ENCODE measurements at regions not wholly inside any gene's neighbourhood (a gene's known extent, or its start where the extent isn't known, plus 50 kb on each side); places are given as distances from the start of the nearest gene placed in this dataset.
"Not testable (repeated sequence)": the region's sequence is repeated elsewhere in the genome, so short reads cannot be mapped to it uniquely, and the experiment has no call there.

DNA sequence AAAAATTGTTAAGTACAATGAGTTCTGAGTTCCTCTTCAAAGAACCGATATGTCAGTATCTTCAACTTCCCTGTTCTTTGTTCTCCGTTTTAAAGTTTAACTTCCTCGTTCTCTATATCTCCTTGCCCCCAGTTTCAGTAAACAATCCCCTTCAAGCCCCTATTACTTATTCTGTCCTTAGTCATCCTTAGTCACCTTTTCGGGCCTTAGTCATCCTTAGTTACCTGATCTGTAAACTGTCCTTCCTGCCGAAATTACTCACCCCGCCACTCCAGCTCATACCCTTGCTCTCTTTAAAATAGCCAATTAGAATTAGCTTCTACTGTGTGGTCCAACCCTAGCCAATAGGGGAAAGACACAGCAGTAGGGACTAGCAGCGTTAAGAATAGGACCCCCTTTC lies 1165.6 kb downstream of the NSUN3 start:
- DNase-seq (ENCODE audit: low read depth in 4 of 4, low spot score in 1 of 4), result no peak

DNA sequence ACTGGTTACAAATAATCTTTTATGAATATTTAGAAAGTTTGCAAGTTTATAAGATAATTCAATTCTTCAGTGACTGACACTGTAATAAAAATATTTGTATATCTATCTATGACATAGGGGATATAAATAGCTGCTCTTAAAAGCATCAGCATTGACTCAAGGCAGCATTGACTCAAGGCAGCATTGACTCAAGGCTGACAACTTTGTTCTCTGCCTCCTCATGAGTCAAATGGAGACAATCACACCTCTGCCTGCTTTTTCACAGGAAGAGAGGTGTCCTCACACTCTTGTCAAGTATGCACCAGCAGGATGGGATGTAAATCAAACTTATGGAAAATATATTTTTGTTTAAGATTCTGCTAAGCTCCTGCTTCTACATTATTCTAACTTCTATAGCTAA lies 1173.1 kb downstream of the NSUN3 start:
- no peak for DNase-seq (ENCODE audit: low read depth in 4 of 4, low spot score in 1 of 4)

DNA sequence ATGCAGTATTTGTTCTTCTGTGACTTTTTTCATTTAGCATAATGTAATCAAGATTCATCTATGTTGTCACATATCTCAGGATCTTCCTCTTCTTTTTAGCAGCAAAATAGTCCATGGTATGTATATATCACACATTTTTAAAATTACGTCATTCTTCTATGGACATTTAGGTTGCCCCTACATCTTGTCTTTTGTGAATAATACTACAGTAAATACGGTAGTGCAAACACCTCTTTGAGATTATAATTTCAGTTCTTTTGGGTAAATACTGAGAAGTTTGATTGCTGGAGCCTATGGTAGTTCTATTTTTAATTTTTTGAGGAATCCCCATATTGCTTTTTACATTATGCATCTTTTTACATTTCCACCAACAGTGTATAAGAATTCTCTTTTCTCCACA lies 1174.9 kb downstream of the NSUN3 start:
- DNase-seq (ENCODE audit: low read depth in 4 of 4, low spot score in 1 of 4), result no peak

DNA sequence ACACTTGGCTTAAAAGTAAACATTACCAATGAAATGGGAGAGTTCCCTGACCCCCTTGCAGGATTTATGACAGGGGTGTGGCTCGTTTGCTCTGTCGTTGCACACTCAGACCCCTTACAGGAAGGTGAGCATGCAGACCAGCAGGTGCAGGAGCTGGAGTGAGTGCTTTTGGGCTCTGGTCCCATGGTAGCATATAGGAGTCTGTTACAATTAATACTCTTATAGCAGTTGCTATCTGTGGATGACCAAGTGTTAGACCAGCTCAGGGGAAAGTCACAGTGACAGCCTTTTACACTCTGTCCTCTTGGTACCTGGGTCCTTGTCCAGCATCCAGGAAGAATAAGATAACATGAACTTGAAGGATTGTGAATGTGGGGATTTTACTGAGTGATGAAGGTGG lies 1177.5 kb downstream of the NSUN3 start:
- no peak for DNase-seq (ENCODE audit: low read depth in 4 of 4, low spot score in 1 of 4)

DNA sequence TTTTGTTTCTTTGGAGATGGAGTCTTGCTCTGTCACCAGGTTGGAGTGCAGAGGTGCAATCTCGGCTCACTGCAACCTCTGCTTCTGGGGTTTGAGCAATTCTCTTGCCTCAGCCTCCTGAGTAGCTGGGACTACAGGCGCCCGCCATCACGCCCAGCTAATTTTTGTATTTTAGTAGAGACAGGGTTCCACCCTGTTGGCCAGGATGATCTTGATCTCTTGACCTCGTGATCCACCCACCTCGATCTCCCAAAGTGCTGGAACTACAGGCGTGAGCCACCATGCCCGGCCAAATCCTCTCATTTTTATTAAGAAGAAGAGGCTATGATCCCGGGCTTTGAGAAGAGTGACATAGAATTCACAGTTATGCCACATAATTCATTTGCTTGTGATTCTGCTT lies 1178.4 kb downstream of the NSUN3 start:
- not testable (repeated sequence) for DNase-seq (ENCODE audit: low read depth in 4 of 4, low spot score in 1 of 4)

DNA sequence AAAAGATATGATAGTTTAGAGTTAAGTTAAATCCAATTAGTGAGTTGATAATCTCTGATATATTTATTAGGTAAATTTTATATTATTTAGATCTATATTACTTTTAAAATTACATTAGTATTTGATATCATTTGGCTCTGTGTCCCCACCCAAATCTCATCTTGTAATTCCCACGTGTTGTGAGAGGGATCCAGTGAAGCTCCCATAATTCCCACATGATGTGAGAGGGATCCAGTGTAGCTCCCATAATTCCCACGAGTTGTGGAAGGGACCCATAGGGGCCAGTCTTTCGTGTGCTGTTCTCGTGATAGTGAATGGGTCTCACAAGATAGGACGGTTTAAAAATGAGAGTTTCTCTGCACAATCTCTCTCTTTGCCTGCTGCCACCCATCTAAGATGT lies 1183.6 kb downstream of the NSUN3 start:
- DNase-seq (ENCODE audit: low read depth in 4 of 4, low spot score in 1 of 4), result no peak

DNA sequence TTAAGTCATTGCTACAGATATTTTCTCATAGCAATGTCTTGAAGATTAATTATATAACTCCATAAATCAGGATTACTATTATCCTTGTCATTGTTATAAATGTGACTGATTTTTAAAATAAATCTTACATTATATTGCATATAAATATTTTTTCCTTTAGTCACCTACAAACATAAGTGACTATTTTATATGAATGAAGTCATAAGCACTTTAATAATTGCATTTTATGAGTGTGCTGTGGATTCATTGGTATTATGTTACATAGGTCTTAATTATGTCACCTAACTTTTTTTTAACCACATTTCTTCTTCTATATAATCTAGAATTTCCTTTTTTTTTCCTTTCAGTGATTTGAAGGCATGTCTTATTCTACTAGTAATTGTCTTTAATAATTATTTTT lies 1191.2 kb downstream of the NSUN3 start:
- DNase-seq (ENCODE audit: low read depth in 4 of 4, low spot score in 1 of 4), result no peak

DNA sequence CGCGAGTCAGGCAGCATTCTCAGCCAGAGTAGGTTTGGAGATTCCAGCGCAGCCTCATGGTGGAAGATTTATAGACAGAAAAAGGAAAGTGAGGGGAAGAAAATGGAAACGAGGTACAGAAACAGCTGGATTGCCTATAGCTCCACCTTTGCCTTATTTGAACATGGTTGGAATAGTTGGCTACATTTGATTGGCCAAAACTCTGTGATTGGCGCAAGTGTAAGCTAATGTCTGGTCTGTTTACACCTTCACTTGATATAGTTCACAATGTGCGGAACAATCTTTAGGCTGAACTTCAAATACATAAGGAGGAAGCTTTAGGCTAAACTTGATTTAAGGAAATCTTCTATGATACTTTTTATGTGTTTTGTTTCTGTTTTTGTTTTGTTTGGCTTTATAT lies 1191.9 kb downstream of the NSUN3 start:
- no peak for DNase-seq (ENCODE audit: low read depth in 4 of 4, low spot score in 1 of 4)

DNA sequence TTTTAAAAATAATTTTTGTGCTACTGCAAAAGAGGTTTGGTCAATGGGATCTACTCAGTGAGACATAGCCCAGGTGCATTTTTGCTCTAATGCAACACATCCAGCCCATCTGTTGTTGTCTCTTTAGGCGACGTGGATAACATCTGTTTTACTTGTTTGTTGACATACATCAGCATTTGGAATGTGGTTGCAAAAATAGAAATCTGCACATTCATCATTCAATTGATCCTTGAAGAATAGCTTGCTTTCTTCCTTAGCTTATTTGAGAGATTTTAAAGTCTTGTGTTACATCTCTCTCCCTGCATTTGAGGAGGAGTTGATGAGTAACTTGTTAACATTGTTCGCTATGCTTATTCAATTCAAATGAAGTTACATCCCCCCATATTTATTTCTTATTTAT lies 1202.3 kb downstream of the NSUN3 start:
- DNase-seq (ENCODE audit: low read depth in 4 of 4, low spot score in 1 of 4), result no peak

DNA sequence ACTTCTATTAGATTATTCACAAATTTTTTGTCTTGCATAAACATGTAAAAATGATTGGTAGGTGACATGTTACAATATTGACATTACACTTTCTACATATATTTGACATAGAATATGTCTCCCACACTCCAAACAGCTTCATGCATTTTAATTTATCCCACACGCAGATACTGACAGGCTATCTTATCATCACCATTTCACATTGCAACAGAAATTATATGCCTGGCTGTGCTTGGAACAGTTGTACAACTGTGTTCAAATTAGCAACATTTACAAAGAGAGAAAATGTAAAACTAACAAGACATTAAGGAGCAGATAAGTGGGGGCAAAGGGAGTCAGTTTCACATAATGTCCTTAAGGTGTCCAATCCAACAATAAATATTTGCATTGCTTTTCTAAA lies 1208.5 kb downstream of the NSUN3 start:
- no peak for DNase-seq (ENCODE audit: low read depth in 4 of 4, low spot score in 1 of 4)

DNA sequence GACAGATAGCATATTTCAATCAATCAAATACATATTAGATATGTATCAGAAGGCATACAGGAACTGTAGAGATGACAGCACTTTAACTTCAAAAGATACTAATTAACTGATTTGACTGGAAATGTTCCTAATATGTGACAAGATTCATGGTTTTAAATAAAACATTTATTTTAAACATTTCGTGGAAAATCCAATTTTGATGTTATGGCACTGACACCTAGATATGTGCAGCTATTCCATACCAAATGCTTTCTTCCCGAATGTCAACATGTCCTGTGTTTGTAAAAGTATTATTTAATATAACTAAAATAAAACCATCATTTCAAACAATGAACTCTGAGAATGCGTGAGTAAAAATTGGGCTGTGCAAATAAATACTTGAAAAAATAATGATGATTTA lies 1209.3 kb downstream of the NSUN3 start:
- no peak for DNase-seq (ENCODE audit: low read depth in 4 of 4, low spot score in 1 of 4)

DNA sequence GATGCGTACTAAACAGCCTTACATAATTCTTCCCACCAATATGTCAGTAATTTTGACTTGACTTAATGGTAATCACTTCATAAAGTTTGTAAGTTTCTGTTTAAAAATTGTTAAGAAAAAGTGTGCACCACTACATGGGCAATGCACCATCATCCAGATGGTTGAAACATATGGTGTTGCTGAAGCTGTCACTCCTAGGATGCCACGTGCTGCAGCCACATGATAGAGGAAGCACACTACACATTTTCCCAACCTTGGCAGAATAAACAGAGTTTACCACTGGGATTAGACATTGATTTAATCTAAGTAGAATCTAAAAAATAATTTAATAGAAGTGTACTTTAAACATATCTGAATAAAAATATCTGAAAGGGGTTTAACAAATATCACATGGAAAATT lies 1209.9 kb downstream of the NSUN3 start:
- DNase-seq (ENCODE audit: low read depth in 4 of 4, low spot score in 1 of 4), result no peak

DNA sequence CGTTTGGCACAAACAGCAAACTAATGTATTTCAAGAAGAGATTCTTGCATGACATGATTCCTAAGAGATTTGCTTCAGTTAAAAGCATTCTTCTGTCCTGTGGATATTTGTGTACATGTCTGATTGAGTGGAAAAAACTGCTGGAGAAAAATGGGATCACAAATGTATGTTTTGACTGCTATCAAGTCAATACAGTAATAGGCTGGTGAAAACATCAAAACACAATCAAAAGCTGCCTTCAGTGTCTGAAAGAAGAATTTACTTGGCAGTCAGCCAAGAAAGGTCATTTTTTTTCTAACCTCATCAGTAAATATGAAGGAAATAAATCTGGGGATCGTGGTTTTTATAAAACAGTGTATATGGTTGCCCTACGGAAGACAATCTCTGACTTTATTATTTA lies 1214.8 kb downstream of the NSUN3 start:
- no peak for DNase-seq (ENCODE audit: low read depth in 4 of 4, low spot score in 1 of 4)

DNA sequence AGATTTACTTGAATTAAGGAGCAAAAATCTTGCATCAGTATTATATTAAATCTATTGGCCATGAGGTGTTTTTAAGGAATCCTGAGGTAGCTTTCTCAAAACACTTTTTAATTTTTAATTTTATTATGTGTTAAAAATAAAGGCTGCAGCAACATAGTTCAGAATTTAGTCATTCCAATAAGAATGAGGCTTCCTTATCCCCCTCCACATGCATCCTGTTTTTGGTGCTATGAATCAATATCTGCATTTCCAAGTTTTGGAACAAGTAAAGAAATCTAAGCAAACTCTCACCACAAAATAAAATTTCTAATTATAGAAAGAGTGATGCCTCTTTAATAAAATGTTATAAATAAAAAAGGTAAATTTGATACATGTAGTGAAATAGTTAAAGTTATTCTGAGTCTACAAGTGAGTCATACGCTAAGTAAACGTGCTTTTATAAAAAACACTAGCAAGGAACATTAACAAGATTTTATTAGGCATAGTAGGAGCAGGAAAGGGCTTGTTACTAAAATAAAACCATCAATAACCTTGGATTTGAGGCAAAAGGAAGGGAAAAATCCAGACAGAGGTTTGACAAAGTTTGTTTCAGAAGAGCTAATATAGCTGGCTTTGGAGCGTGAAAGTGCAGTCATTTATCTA lies 1218.0 kb downstream of the NSUN3 start:
- no peak for DNase-seq (ENCODE audit: low read depth in 4 of 4, low spot score in 1 of 4)

DNA sequence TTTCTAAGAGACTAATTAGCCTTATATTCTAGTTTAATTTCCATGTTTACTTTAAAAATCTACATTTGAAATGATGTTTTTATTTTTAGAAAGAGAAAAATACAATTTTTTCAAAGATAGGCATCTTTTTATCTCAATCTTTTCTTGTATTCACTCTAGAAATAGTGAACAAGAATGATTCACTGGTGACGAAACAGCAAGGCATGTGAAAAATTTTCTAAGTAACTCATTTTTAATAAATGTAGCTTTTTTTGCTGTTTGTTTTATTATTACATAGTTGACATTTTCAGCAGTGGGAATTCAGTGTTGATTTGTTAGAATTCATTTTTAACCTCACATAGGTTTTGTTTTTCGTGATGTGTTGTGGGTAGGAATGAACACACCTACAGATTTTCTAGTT lies 1226.4 kb downstream of the NSUN3 start:
- DNase-seq (ENCODE audit: low read depth in 4 of 4, low spot score in 1 of 4), result no peak

DNA sequence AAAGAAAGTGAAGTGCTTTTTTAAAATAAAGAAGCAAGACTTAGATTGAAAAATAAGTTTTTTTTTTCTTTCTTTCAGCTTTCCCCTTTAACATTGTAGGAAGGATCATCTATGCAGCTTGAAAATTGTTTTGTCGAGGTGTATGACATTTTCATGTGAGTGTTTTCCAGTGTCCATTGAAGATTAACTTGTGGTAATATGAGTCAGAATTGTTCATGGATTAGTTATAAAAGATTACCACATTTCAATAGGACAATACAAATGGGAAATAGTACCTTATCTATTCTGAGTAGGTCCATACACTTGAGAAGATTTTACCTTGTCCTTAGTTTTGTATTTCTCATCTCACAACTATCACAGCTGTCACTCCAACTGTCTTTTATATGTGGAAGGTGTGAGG lies 1234.7 kb downstream of the NSUN3 start:
- DNase-seq (ENCODE audit: low read depth in 4 of 4, low spot score in 1 of 4), result no peak

DNA sequence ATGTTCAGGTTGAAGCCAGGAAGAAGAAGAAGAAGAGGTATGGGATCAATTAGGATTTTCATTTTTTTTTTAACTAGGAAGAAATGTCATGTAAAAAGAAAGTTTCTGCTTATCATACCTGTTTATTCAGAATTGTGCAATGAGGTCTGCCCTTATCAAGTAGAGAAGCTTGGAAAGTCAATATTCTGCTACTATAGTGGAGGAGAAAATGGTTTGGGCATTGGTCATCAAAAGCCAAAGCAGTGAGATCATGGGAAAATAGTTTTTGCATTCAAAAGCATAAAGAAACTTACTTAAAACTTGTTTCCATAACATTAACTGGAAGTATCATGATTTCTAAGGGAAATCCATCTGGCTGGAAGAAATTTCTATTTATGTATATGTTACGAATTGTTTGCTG lies 1239.2 kb downstream of the NSUN3 start:
- no peak for DNase-seq (ENCODE audit: low read depth in 4 of 4, low spot score in 1 of 4)

DNA sequence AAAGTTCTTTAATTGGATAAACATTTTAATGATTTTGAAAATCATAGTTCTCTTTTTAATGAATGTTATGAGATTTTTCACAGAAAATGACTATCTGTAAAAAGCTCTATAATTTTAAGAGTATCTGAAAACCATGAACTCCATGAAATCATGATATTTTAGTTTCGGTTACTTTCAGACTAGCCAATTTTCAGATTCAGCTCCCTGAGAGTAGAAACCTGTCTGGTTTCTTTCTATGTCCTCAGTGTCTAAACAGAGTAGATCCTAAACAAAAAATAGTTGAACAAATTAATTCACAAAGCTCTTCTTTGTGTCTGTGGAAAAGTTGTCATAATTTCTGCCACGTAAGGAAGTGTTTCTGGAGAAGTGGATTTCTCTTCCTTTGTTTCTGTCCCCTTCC lies 1247.7 kb downstream of the NSUN3 start:
- no peak for DNase-seq (ENCODE audit: low read depth in 4 of 4, low spot score in 1 of 4)

DNA sequence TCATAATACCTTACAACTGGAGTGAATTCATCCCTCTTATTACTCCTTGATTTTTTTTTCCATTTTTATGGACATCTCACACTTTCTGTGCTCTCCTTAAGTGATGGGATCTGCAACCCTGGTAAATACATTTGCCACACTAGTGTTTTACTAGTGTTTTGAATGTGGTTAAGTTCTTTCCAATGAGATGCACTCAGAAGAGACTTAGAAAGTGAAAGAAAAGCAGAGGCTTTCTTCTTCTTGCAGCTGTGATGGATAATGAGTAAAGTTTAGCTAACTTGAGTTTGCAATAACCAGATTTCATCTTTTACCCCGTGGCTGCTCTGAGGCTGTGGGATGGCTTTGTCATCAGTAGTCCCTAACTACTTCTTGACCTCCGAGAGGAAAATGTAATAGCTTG lies 1248.4 kb downstream of the NSUN3 start:
- DNase-seq (ENCODE audit: low read depth in 4 of 4, low spot score in 1 of 4), result no peak

DNA sequence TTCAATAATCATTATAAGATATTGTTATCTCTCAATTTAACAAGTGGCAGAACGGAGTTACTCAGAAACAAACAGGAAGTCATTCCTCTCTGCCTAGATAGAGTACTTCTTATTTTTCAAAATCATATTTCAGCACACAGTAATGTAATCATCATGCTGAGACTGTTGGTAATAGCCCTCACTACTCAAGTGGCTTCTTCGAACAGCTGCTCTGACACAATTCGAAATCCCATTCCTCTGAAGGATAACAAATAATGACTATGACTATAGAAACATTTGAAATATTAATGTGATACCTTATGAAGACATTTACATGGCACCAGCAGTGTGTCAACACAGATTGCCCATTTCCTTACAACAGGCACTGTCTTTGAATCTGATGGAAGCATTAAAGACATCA lies 1249.8 kb downstream of the NSUN3 start:
- no peak for DNase-seq (ENCODE audit: low read depth in 4 of 4, low spot score in 1 of 4)

DNA sequence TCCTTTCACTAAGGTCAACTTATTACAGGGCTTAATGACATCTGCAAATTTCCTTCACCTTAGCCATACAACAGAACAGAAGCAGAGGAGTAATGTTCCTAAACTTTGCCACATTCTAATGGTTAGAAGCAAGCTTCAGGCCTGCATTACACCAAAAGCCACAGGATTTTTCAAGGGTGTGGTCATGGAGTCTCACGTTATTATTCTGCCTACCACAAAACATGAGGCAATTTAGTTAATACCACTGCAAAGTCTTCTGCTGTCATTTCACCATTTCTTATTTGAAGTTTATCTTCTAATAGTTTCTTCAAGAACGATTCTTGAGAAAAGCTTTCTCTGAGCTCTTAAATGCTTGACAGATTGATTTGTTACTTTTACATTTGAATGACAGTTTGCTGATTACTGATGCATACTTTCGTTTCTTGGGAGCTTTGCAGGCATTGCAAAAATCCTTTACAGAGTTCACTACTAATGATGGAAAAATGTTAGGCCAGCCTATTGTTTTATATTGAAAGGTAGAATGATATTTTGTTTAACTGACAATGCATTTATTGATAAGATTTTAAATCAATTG lies 1257.1 kb downstream of the NSUN3 start:
- DNase-seq (ENCODE audit: low read depth in 4 of 4, low spot score in 1 of 4), result no peak

DNA sequence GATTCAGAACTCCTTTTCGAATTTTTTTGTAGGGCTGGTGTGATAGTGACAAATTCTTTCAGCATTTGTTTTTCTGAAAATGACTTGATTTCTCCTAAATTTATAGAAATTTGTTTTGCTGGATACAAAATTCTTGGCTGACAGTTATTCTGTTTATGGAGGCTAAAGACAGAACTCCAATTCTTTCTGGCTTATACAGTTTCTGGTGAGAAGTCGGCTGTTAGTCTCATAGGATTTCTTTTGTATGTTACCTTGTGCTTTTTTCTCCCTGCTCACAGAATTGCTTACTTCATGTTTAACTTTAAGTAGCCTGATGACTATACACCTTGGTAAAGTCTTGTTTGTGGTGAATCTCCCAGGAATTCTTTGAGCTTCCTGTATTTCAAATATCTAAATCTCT lies 1264.6 kb downstream of the NSUN3 start:
- DNase-seq (ENCODE audit: low read depth in 4 of 4, low spot score in 1 of 4), result no peak

DNA sequence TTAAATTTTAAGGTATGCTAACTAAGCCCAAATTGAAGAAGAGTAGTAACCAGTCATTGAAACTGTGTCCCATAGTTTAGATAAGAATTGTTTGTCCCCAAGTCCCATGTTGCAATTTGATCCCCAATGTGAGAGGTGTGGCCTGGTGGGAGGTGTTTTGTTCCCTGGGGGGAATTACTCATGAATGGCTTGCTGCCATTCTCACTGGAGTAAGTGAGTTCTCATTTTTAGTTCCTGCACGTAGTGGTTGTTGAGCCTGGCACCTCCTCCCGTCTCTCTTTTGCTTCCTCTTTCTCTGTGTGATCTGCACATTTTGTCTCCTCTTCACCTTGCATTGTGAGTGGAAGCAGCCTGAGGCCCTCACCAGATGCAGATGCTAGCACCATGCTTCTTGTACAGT lies 1271.0 kb downstream of the NSUN3 start:
- DNase-seq (ENCODE audit: low read depth in 4 of 4, low spot score in 1 of 4), result no peak

DNA sequence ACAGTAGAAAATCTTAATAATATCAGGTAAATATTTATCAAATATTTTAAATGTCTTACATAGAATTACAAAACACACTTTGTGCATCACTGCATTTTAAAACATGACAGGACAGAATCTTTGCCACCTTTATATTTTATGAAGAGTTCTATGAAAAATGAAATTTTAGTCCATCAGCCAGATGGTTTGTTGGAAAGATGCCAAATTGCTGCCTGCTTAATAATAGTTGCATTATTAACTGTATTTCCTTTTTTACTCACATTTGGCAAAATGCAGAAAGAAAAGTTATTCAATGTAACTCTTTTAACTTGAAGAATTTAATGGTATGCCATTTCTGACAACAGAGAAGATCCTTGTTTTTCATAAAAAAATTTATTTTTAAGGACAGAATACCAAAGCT lies 1271.6 kb downstream of the NSUN3 start:
- no peak for DNase-seq (ENCODE audit: low read depth in 4 of 4, low spot score in 1 of 4)

Measured in stimulated activated CD4-positive, alpha-beta T cell treated with anti-CD3 and anti-CD28 coated beads, Interleukin-1b, Interleukin-23, amount 100 ng/mL, for 24 hours (primary cell).